SK-N-SH (cell line): ENCODE measurements at regions not wholly inside any gene's neighbourhood (a gene's known extent, or its start where the extent isn't known, plus 50 kb on each side); places are given as distances from the start of the nearest gene placed in this dataset.

Experiments
- CTCF ChIP-seq: fragments of 200-600 bp; sonication (generic); IDR thresholded peaks from 2 replicates; pipeline ENCODE4 v1.6.1; 2017; ENCODE audit warnings: antibody characterized with exemption, mild to moderate bottlenecking, moderate library complexity
- EP300 ChIP-seq, 2 experiments: IDR thresholded peaks; 2 replicates each; pipeline versions ENCODE4 v1.4.0 to v1.6.1; 2012; ENCODE audit warnings: borderline replicate concordance in 1 of 2, low read depth in 1 of 2, low read length in 1 of 2
- IRF3 ChIP-seq: fragments of 150-350 bp; IDR thresholded peaks from 2 replicates; pipeline ENCODE4 v1.6.1; 2016; ENCODE audit warnings: mild to moderate bottlenecking, low read depth, low read length
- NRF1 ChIP-seq: IDR thresholded peaks from 2 replicates; pipeline ENCODE4 v1.6.1; 2012; ENCODE audit warnings: low read depth, mild to moderate bottlenecking, low read length
- PBX3 ChIP-seq: IDR thresholded peaks from 2 replicates; pipeline ENCODE4; 2012
- POLR2AphosphoS5 ChIP-seq: IDR thresholded peaks from 2 replicates; pipeline ENCODE4 v1.6.1; 2012; ENCODE audit warnings: low read depth, low read length
- RAD21 ChIP-seq: IDR thresholded peaks from 2 replicates; pipeline ENCODE4 v1.6.1; 2012; ENCODE audit warnings: mild to moderate bottlenecking, low read length
- TEAD4 ChIP-seq: IDR thresholded peaks from 2 replicates; pipeline ENCODE4 v1.4.0; 2012; ENCODE audit warnings: mild to moderate bottlenecking, borderline replicate concordance; ENCODE audit not compliant: insufficient read depth
- USF1 ChIP-seq: IDR thresholded peaks from 2 replicates; pipeline ENCODE4 v1.4.0; 2012; ENCODE audit warnings: low read depth, borderline replicate concordance

GRCh38 chr2:156956161-156956560 lies 301.3 kb upstream of the GALNT5 start:
- TF ChIP-seq CTCF (no peak), NRF1 (no peak), EP300 (IDR thresholded peaks at IDR 0.05; ENCODE audit: borderline replicate concordance in 1 of 2, low read depth in 1 of 2, low read length in 1 of 2) (no peak), USF1 (no peak), PBX3 (no peak), POLR2AphosphoS5 (no peak), IRF3 (no peak), RAD21 (no peak), TEAD4 (no peak)
